ENCODE measurements at regions not wholly inside any gene's neighbourhood (a gene's known extent, or its start where the extent isn't known, plus 50 kb on each side); places are given as distances from the start of the nearest gene placed in this dataset.

DNA sequence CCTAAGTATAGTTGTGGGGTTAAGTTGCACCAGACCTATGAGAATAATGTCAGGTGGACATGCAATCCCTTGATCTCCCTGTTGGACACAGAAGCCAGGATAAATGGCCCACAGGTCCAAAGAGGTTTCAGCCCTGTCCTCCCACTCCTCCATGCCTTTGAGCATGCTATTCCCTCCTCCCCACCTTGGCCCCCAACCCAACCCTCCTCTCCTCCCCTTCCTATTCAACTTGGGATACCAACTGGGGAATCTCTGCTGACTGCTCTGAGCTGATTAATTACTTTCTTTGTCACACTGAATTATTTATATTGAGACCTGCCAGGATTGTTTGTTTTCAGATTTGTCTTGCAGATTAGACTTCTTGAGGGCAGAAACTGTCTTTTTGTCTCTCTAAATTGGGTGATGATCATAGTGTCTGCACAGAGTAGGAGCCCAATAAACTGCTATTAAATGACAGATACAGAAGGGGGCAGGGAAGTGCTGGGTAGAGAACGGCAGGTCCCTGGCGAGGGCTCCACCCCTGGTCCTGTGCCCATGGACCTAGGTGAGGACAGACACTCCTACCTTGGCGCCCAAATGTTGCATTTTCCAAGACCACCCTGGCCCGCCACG is 120.9 kb downstream of the UNC5CL start:
- no peak overlapping the region for H2AFZ ChIP-seq (ENCODE audit: low read depth, low read length, severe bottlenecking)
- H3K9me3 ChIP-seq (ENCODE audit: insufficient read depth, low read length), result no peaks in the 10 kb centered on the region
- H4K20me1 ChIP-seq (ENCODE audit: low read depth, low read length), result no peaks in the 10 kb centered on the region
- no peaks in the 10 kb centered on the region for H3K79me2 ChIP-seq (ENCODE audit: insufficient read depth, low read length)
- H3K4me3 ChIP-seq (ENCODE audit: insufficient read depth, low read length, poor library complexity, severe bottlenecking), result no peak overlapping the region
- TF ChIP-seq, protein P1, sequence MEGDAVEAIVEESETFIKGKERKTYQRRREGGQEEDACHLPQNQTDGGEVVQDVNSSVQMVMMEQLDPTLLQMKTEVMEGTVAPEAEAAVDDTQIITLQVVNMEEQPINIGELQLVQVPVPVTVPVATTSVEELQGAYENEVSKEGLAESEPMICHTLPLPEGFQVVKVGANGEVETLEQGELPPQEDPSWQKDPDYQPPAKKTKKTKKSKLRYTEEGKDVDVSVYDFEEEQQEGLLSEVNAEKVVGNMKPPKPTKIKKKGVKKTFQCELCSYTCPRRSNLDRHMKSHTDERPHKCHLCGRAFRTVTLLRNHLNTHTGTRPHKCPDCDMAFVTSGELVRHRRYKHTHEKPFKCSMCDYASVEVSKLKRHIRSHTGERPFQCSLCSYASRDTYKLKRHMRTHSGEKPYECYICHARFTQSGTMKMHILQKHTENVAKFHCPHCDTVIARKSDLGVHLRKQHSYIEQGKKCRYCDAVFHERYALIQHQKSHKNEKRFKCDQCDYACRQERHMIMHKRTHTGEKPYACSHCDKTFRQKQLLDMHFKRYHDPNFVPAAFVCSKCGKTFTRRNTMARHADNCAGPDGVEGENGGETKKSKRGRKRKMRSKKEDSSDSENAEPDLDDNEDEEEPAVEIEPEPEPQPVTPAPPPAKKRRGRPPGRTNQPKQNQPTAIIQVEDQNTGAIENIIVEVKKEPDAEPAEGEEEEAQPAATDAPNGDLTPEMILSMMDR (IDR thresholded peaks at IDR 0.05; ENCODE audit: insufficient read depth, low read length, poor library complexity, severe bottlenecking), result no peak
- no peak for TF ChIP-seq EZH2phosphoT487 (conservative IDR thresholded peaks at IDR 0.05; ENCODE audit: low read length)
- no peak overlapping the region for H3K4me2 ChIP-seq (ENCODE audit: low read depth, low read length, poor library complexity, severe bottlenecking)
- H3K27me3 ChIP-seq (ENCODE audit: low read length), result no peaks in the 10 kb centered on the region
- H3K9me2 ChIP-seq (replicated peaks; ENCODE audit: insufficient read depth, low read length), result no peaks in the 10 kb centered on the region
- H3K27ac ChIP-seq (ENCODE audit: low read depth, low read length), result no peak overlapping the region
- H3K9ac ChIP-seq (ENCODE audit: low read length), result no peak overlapping the region
- no peaks in the 10 kb centered on the region for H3K36me3 ChIP-seq (ENCODE audit: low read length)
- no peaks in the 10 kb centered on the region for H3F3A ChIP-seq (ENCODE audit: insufficient read depth)

GRCh38 chr6:40917603-40918002 is 121.4 kb downstream of the UNC5CL start:
- no peak overlapping the region for H3K27ac ChIP-seq (ENCODE audit: low read depth, low read length)
- no peaks in the 10 kb centered on the region for H3F3A ChIP-seq (ENCODE audit: insufficient read depth)

DNA sequence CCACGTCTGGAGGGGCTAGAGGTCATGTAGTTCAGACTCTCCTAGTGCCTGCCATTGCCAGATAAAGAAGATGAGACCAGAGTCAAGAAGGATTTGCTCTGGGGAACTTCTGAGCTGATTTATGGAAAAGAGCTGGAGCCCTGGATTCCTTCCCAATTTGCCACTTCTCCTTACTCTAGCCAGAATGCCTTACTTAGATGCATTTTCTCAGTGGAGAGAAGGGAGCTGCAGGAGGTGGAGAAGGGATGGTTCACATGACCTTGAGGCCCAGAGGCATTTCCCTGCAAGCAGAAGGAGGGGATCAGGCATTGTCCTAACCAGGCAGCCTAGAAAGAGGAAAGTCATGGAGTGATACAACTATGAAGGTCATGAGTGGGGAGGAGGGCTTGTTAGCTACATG is 122.2 kb downstream of the UNC5CL start:
- Histone ChIP-seq H3K9ac (ENCODE audit: low read length) (no peak overlapping the region), H3K9me2 (replicated peaks; ENCODE audit: insufficient read depth, low read length) (no peaks in the 10 kb centered on the region), H3K4me3 (ENCODE audit: insufficient read depth, low read length, poor library complexity, severe bottlenecking) (no peak overlapping the region), H3K27ac (ENCODE audit: low read depth, low read length) (no peak overlapping the region), H4K20me1 (ENCODE audit: low read depth, low read length) (no peaks in the 10 kb centered on the region), H3K27me3 (ENCODE audit: low read length) (no peaks in the 10 kb centered on the region), H3K4me2 (ENCODE audit: low read depth, low read length, poor library complexity, severe bottlenecking) (no peak overlapping the region), H3K79me2 (ENCODE audit: insufficient read depth, low read length) (no peaks in the 10 kb centered on the region), H3K9me3 (ENCODE audit: insufficient read depth, low read length) (no peaks in the 10 kb centered on the region), H3K36me3 (ENCODE audit: low read length) (no peaks in the 10 kb centered on the region), H3F3A (ENCODE audit: insufficient read depth) (no peaks in the 10 kb centered on the region), H2AFZ (ENCODE audit: low read depth, low read length, severe bottlenecking) (no peak overlapping the region)
- TF ChIP-seq, protein P1 (IDR thresholded peaks at IDR 0.05; ENCODE audit: insufficient read depth, low read length, poor library complexity, severe bottlenecking), result no peak
- no peak for TF ChIP-seq EZH2phosphoT487 (conservative IDR thresholded peaks at IDR 0.05; ENCODE audit: low read length)

More at GRCh38 chr6:40917603-40918002, 121.4 kb downstream of the UNC5CL start:
- H3K36me3 ChIP-seq (ENCODE audit: low read length), result no peaks in the 10 kb centered on the region
- no peaks in the 10 kb centered on the region for H3K9me3 ChIP-seq (ENCODE audit: insufficient read depth, low read length)
- no peak overlapping the region for H3K4me2 ChIP-seq (ENCODE audit: low read depth, low read length, poor library complexity, severe bottlenecking)
- H3K9ac ChIP-seq (ENCODE audit: low read length), result no peak overlapping the region
- no peak overlapping the region for H3K4me3 ChIP-seq (ENCODE audit: insufficient read depth, low read length, poor library complexity, severe bottlenecking)
- H4K20me1 ChIP-seq (ENCODE audit: low read depth, low read length), result no peaks in the 10 kb centered on the region
- H3K9me2 ChIP-seq (replicated peaks; ENCODE audit: insufficient read depth, low read length), result no peaks in the 10 kb centered on the region
- H3K79me2 ChIP-seq (ENCODE audit: insufficient read depth, low read length), result no peaks in the 10 kb centered on the region
- TF ChIP-seq, protein P1 (IDR thresholded peaks at IDR 0.05; ENCODE audit: insufficient read depth, low read length, poor library complexity, severe bottlenecking), result no peak
- no peak for TF ChIP-seq EZH2phosphoT487 (conservative IDR thresholded peaks at IDR 0.05; ENCODE audit: low read length)
- no peak overlapping the region for H2AFZ ChIP-seq (ENCODE audit: low read depth, low read length, severe bottlenecking)
- H3K27me3 ChIP-seq (ENCODE audit: low read length), result no peaks in the 10 kb centered on the region
